HEK293 (cell line): ENCODE measurements at regions not wholly inside any gene's neighbourhood (a gene's known extent, or its start where the extent isn't known, plus 50 kb on each side); places are given as distances from the start of the nearest gene placed in this dataset.

ENCODE experiments used
- CTCF ChIA-PET: fragments of 350-600 bp; formaldehyde crosslinking; extraction: SDS; loops from one replicate; lab custom pipeline; 2021; ENCODE audit warnings: antibody characterized with exemption; lab: Yijun Ruan, JAX
- POLR2A ChIA-PET: fragments of 300-600 bp; formaldehyde crosslinking; extraction: SDS; loops from one replicate; lab custom pipeline; 2020; ENCODE audit warnings: antibody characterized with exemption, inconsistent platforms; lab: Yijun Ruan, JAX
- H3K27ac ChIP-seq: fragments of 200-500 bp; sonication (Bioruptor generic); 2 replicates; pipeline ENCODE4 v1.5.1; 2014; ENCODE audit warnings: low read depth, low read length, control low read depth, inconsistent platforms; ENCODE audit errors: extremely low read depth
- H3K36me3 ChIP-seq, 2 experiments: fragments of 200-500 bp in 1 of 2; sonication (Bioruptor generic) in 1 of 2; 1 replicate in 1 of 2; 2 replicates in 1 of 2; pipeline ENCODE4 v1.5.1; 2014 to 2017; ENCODE audit warnings: inconsistent platforms in 2 of 2, low read length in 2 of 2; ENCODE audit not compliant: control insufficient read depth in 2 of 2, insufficient read depth in 1 of 2
- H3K4me1 ChIP-seq: fragments of 200-500 bp; sonication (Bioruptor generic); 2 replicates; pipeline ENCODE4 v1.5.1; 2014; ENCODE audit warnings: mild to moderate bottlenecking, low read length, inconsistent platforms; ENCODE audit not compliant: control insufficient read depth, insufficient read depth
- H3K4me3 ChIP-seq: 2 replicates; pipeline ENCODE4 v1.5.1; 2011; ENCODE audit warnings: low read depth, mild to moderate bottlenecking, control low read depth, low read length, moderate library complexity
- H3K9me3 ChIP-seq: fragments of 200-500 bp; sonication (Bioruptor generic); 2 replicates; pipeline ENCODE4 v1.5.1; 2014; ENCODE audit warnings: low read depth, low read length, inconsistent platforms; ENCODE audit not compliant: control insufficient read depth, insufficient read depth
- BCL11A ChIP-seq: fragments of 450-650 bp; formaldehyde crosslinking; IDR thresholded peaks from 2 replicates; pipeline ENCODE4 v1.5.1; 2016; ENCODE audit warnings: low read depth, missing biosample characterization, missing genetic modification characterization
- GFI1B ChIP-seq: fragments of 450-650 bp; formaldehyde crosslinking; IDR thresholded peaks from 2 replicates; pipeline ENCODE4 v1.5.1; 2016; ENCODE audit warnings: missing biosample characterization, missing genetic modification characterization
- SCRT1 ChIP-seq: fragments of 450-650 bp; formaldehyde crosslinking; IDR thresholded peaks from 2 replicates; pipeline ENCODE4 v1.5.1; 2016; ENCODE audit warnings: missing biosample characterization, missing genetic modification characterization, borderline replicate concordance
- ZBTB20 ChIP-seq: fragments of 450-650 bp; formaldehyde crosslinking; IDR thresholded peaks from 2 replicates; pipeline ENCODE4 v1.5.1; 2016; ENCODE audit warnings: missing biosample characterization, missing genetic modification characterization
- ZBTB8A ChIP-seq: fragments of 450-650 bp; formaldehyde crosslinking; IDR thresholded peaks from 2 replicates; pipeline ENCODE4 v1.5.1; 2016; ENCODE audit warnings: missing biosample characterization, missing genetic modification characterization
- ZFP3 ChIP-seq: fragments of 450-650 bp; formaldehyde crosslinking; IDR thresholded peaks from 2 replicates; pipeline ENCODE4 v1.5.1; 2016; ENCODE audit warnings: low read depth, missing biosample characterization, missing genetic modification characterization
- ZNF132 ChIP-seq: fragments of 450-650 bp; formaldehyde crosslinking; IDR thresholded peaks from 2 replicates; pipeline ENCODE4 v1.5.1; 2017; ENCODE audit warnings: missing biosample characterization, missing genetic modification characterization, borderline replicate concordance
- ZNF146 ChIP-seq: fragments of 450-650 bp; formaldehyde crosslinking; IDR thresholded peaks from 2 replicates; pipeline ENCODE4 v1.5.1; 2016; ENCODE audit warnings: missing biosample characterization, missing genetic modification characterization
- ZNF302 ChIP-seq: fragments of 450-650 bp; formaldehyde crosslinking; IDR thresholded peaks from 2 replicates; pipeline ENCODE4 v1.5.1; 2016; ENCODE audit warnings: missing biosample characterization, missing genetic modification characterization, low read depth
- ZNF341 ChIP-seq: fragments of 450-650 bp; formaldehyde crosslinking; IDR thresholded peaks from 2 replicates; pipeline ENCODE4; 2016; ENCODE audit warnings: low read depth, missing biosample characterization, missing genetic modification characterization
- ZNF366 ChIP-seq: fragments of 450-650 bp; formaldehyde crosslinking; conservative IDR thresholded peaks from 2 replicates; pipeline ENCODE4 v1.5.1; 2016; ENCODE audit warnings: missing biosample characterization, missing genetic modification characterization
- ZNF37A ChIP-seq: fragments of 450-650 bp; IDR thresholded peaks from 2 replicates; pipeline ENCODE4 v1.5.1; 2018; ENCODE audit warnings: missing biosample characterization, missing genetic modification characterization
- ZNF426 ChIP-seq: fragments of 450-650 bp; formaldehyde crosslinking; IDR thresholded peaks from 2 replicates; pipeline ENCODE4 v1.5.1; 2017; ENCODE audit warnings: missing biosample characterization, missing genetic modification characterization, mild to moderate bottlenecking, inconsistent platforms, moderate library complexity
- ZNF521 ChIP-seq: fragments of 450-650 bp; formaldehyde crosslinking; IDR thresholded peaks from 2 replicates; pipeline ENCODE4 v1.5.1; 2017; ENCODE audit warnings: missing biosample characterization, mild to moderate bottlenecking, missing genetic modification characterization
- ZNF555 ChIP-seq: fragments of 450-650 bp; formaldehyde crosslinking; conservative IDR thresholded peaks from 2 replicates; pipeline ENCODE4 v1.5.1; 2017; ENCODE audit warnings: missing biosample characterization, mild to moderate bottlenecking, missing genetic modification characterization, inconsistent platforms
- ZNF571 ChIP-seq: fragments of 450-650 bp; formaldehyde crosslinking; IDR thresholded peaks from 2 replicates; pipeline ENCODE4 v1.5.0; 2017; ENCODE audit warnings: missing biosample characterization, missing genetic modification characterization
- ZNF626 ChIP-seq: fragments of 450-650 bp; sonication (Bioruptor Pico); formaldehyde crosslinking; IDR thresholded peaks from 2 replicates; pipeline ENCODE4 v1.5.1; 2018; ENCODE audit warnings: missing biosample characterization, missing genetic modification characterization, inconsistent platforms
- ZNF677 ChIP-seq: fragments of 450-650 bp; IDR thresholded peaks from 2 replicates; pipeline ENCODE4 v1.5.0; 2018; ENCODE audit warnings: missing biosample characterization, mild to moderate bottlenecking, missing genetic modification characterization, moderate library complexity
- TF ChIP-seq, protein P1 (sequence below): fragments of 450-650 bp; formaldehyde crosslinking; IDR thresholded peaks from 2 replicates; pipeline ENCODE4 v1.5.1; 2016; ENCODE audit warnings: missing biosample characterization, missing genetic modification characterization, low read depth
- TF ChIP-seq, protein P2 (sequence below): fragments of 450-650 bp; formaldehyde crosslinking; IDR thresholded peaks from 2 replicates; pipeline ENCODE4 v1.5.1; 2016; ENCODE audit warnings: missing biosample characterization, missing genetic modification characterization
- TF ChIP-seq, protein P3 (sequence below): IDR thresholded peaks from 2 replicates; pipeline ENCODE4 v1.6.1; 2011; ENCODE audit warnings: mild to moderate bottlenecking, low read depth, low read length, borderline replicate concordance
- TF ChIP-seq, protein P4 (sequence below): fragments of 450-650 bp; formaldehyde crosslinking; IDR thresholded peaks from 2 replicates; pipeline ENCODE4 v1.5.1; 2016; ENCODE audit warnings: missing biosample characterization, missing genetic modification characterization
- TF ChIP-seq, protein P5 (sequence below): fragments of 450-650 bp; formaldehyde crosslinking; IDR thresholded peaks from 2 replicates; pipeline ENCODE4 v1.5.1; 2016; ENCODE audit warnings: missing biosample characterization, missing genetic modification characterization
- TF ChIP-seq, protein P6 (sequence below): fragments of 450-650 bp; formaldehyde crosslinking; IDR thresholded peaks from 2 replicates; pipeline ENCODE4 v1.5.1; 2017; ENCODE audit warnings: missing biosample characterization, missing genetic modification characterization

DNA sequence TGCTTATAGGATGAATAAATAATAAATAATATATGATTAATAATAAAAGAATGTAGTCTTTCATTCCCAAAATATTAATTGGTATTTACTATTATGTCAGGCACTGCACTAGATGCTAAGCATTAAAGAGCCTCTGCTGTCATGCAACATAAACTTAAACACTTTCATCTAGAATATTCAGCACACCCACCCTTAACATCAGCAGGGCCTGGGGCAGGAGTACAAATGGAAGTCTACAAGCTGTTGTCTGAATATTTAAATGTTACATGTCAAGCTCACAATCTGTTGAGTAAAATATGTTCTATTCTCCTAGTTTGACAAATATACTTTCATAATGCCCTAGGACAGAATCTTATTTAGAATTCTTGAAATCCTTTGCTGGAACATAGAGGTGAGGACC lies 395.1 kb downstream of the EPM2A start:
- Histone ChIP-seq H3K9me3 (no peaks in the 10 kb centered on the region), H3K4me1 (no peaks in the 10 kb centered on the region), H3K27ac (no peak overlapping the region)
- CTCF ChIA-PET, result no interaction called here
- POLR2A ChIA-PET, result no interaction called here
- TF ChIP-seq ZNF146 (tag by site-specific recombination) (no peak), ZNF37A (no peak), GFI1B (tag by site-specific recombination) (no peak), ZNF626 (tag by site-specific recombination) (no peak), BCL11A (no peak), ZNF426 (tag by site-specific recombination) (no peak), SCRT1 (tag by site-specific recombination) (no peak), ZBTB8A (no peak), ZNF132 (tag by site-specific recombination) (no peak), ZBTB20 (tag by site-specific recombination) (no peak), ZNF302 (no peak), ZNF366 (tag by site-specific recombination) (no peak), ZNF341 (tag by site-specific recombination) (no peak)
- TF ChIP-seq, protein P1, sequence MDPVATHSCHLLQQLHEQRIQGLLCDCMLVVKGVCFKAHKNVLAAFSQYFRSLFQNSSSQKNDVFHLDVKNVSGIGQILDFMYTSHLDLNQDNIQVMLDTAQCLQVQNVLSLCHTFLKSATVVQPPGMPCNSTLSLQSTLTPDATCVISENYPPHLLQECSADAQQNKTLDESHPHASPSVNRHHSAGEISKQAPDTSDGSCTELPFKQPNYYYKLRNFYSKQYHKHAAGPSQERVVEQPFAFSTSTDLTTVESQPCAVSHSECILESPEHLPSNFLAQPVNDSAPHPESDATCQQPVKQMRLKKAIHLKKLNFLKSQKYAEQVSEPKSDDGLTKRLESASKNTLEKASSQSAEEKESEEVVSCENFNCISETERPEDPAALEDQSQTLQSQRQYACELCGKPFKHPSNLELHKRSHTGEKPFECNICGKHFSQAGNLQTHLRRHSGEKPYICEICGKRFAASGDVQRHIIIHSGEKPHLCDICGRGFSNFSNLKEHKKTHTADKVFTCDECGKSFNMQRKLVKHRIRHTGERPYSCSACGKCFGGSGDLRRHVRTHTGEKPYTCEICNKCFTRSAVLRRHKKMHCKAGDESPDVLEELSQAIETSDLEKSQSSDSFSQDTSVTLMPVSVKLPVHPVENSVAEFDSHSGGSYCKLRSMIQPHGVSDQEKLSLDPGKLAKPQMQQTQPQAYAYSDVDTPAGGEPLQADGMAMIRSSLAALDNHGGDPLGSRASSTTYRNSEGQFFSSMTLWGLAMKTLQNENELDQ, result no peak
- TF ChIP-seq, protein P2, sequence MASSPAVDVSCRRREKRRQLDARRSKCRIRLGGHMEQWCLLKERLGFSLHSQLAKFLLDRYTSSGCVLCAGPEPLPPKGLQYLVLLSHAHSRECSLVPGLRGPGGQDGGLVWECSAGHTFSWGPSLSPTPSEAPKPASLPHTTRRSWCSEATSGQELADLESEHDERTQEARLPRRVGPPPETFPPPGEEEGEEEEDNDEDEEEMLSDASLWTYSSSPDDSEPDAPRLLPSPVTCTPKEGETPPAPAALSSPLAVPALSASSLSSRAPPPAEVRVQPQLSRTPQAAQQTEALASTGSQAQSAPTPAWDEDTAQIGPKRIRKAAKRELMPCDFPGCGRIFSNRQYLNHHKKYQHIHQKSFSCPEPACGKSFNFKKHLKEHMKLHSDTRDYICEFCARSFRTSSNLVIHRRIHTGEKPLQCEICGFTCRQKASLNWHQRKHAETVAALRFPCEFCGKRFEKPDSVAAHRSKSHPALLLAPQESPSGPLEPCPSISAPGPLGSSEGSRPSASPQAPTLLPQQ, result no peak
- TF ChIP-seq, all 188 proteins: peak for 0
- Histone ChIP-seq H3K36me3 (no peaks in the 10 kb centered on the region), H3K4me3 (no peak overlapping the region)

DNA sequence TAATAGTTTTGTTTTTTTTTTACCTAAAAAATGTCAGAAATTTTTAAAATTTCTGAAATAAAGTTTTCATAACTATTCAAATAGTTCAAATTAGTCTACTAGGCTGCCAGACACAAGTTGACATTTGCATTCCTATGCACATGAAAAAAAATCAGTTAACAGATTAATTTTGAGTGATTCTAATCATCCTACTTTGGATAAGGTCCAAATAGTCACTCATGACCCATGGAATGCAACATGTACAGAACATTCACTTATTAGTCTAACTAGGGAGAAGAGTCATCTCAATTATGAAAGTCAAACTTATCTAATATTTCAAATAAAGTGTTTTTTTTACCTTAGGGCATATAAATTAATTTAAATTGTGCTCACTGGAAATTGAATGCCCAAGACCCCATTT lies 390.2 kb downstream of the EPM2A start:
- ChIA-PET CTCF (no interaction called here), POLR2A (no interaction called here)
- H3K36me3 ChIP-seq, result no peaks in the 10 kb centered on the region
- H3K27ac ChIP-seq, result no peak overlapping the region
- H3K4me1 ChIP-seq, result no peaks in the 10 kb centered on the region
- no peaks in the 10 kb centered on the region for H3K9me3 ChIP-seq
- H3K4me3 ChIP-seq, result no peak overlapping the region
- TF ChIP-seq ZFP3 (tag by site-specific recombination) (no peak), ZNF677 (tag by site-specific recombination) (no peak), ZNF571 (tag by site-specific recombination) (no peak), ZNF521 (tag by site-specific recombination) (no peak), ZNF555 (no peak)
- TF ChIP-seq, protein P3, sequence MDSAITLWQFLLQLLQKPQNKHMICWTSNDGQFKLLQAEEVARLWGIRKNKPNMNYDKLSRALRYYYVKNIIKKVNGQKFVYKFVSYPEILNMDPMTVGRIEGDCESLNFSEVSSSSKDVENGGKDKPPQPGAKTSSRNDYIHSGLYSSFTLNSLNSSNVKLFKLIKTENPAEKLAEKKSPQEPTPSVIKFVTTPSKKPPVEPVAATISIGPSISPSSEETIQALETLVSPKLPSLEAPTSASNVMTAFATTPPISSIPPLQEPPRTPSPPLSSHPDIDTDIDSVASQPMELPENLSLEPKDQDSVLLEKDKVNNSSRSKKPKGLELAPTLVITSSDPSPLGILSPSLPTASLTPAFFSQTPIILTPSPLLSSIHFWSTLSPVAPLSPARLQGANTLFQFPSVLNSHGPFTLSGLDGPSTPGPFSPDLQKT, result no peak
- TF ChIP-seq, protein P4, sequence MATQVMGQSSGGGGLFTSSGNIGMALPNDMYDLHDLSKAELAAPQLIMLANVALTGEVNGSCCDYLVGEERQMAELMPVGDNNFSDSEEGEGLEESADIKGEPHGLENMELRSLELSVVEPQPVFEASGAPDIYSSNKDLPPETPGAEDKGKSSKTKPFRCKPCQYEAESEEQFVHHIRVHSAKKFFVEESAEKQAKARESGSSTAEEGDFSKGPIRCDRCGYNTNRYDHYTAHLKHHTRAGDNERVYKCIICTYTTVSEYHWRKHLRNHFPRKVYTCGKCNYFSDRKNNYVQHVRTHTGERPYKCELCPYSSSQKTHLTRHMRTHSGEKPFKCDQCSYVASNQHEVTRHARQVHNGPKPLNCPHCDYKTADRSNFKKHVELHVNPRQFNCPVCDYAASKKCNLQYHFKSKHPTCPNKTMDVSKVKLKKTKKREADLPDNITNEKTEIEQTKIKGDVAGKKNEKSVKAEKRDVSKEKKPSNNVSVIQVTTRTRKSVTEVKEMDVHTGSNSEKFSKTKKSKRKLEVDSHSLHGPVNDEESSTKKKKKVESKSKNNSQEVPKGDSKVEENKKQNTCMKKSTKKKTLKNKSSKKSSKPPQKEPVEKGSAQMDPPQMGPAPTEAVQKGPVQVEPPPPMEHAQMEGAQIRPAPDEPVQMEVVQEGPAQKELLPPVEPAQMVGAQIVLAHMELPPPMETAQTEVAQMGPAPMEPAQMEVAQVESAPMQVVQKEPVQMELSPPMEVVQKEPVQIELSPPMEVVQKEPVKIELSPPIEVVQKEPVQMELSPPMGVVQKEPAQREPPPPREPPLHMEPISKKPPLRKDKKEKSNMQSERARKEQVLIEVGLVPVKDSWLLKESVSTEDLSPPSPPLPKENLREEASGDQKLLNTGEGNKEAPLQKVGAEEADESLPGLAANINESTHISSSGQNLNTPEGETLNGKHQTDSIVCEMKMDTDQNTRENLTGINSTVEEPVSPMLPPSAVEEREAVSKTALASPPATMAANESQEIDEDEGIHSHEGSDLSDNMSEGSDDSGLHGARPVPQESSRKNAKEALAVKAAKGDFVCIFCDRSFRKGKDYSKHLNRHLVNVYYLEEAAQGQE (tag by site-specific recombination), result no peak
- TF ChIP-seq, protein P5, sequence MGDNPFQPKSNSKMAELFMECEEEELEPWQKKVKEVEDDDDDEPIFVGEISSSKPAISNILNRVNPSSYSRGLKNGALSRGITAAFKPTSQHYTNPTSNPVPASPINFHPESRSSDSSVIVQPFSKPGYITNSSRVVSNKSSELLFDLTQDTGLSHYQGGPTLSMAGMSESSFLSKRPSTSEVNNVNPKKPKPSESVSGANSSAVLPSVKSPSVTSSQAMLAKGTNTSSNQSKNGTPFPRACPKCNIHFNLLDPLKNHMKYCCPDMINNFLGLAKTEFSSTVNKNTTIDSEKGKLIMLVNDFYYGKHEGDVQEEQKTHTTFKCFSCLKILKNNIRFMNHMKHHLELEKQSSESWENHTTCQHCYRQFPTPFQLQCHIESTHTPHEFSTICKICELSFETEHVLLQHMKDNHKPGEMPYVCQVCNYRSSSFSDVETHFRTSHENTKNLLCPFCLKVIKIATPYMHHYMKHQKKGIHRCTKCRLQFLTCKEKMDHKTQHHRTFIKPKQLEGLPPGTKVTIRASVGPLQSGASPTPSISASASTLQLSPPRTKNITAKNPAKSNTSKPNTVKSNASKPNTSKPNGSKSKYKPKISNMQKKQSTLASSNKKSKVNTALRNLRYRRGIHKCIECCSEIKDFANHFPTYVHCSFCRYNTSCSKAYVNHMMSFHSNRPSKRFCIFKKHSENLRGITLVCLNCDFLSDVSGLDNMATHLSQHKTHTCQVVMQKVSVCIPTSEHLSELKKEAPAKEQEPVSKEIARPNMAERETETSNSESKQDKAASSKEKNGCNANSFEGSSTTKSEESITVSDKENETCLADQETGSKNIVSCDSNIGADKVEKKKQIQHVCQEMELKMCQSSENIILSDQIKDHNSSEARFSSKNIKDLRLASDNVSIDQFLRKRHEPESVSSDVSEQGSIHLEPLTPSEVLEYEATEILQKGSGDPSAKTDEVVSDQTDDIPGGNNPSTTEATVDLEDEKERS (tag by site-specific recombination), result no peak
- TF ChIP-seq, protein P6, sequence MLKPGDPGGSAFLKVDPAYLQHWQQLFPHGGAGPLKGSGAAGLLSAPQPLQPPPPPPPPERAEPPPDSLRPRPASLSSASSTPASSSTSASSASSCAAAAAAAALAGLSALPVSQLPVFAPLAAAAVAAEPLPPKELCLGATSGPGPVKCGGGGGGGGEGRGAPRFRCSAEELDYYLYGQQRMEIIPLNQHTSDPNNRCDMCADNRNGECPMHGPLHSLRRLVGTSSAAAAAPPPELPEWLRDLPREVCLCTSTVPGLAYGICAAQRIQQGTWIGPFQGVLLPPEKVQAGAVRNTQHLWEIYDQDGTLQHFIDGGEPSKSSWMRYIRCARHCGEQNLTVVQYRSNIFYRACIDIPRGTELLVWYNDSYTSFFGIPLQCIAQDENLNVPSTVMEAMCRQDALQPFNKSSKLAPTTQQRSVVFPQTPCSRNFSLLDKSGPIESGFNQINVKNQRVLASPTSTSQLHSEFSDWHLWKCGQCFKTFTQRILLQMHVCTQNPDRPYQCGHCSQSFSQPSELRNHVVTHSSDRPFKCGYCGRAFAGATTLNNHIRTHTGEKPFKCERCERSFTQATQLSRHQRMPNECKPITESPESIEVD, result no peak
